K562 (cell line): ENCODE measurements at regions not wholly inside any gene's neighbourhood (a gene's known extent, or its start where the extent isn't known, plus 50 kb on each side); places are given as distances from the start of the nearest gene placed in this dataset.

Source experiments
- ATAC-seq: fragments of 200-7000 bp; cut with Tn5 transposase; 3 replicates; pipeline ENCODE4 v1.9.1; 2020; ENCODE audit warnings: moderate library complexity
- BruUV-seq: library from RNA; stranded (reverse); fragments of 400-500 nt; replicated peaks from 2 replicates; lab custom pipeline; 2021; lab: Mats Ljungman, UMichigan
- CTCF ChIA-PET: fragments of 300-600 bp; formaldehyde crosslinking; extraction: SDS; loops from one replicate; lab custom pipeline; 2021; ENCODE audit warnings: low intra/inter-chr PET ratio; lab: Yijun Ruan, JAX
- POLR2A ChIA-PET: fragments of 300-600, 350-650 bp; sonication (Branson Sonifier 250); formaldehyde crosslinking; extraction: SDS; loops from one replicate; lab custom pipeline; 2021; ENCODE audit warnings: antibody characterized with exemption, inconsistent platforms; lab: Yijun Ruan, JAX
- DNase-seq, 4 experiments: peaks; one replicate each; pipeline versions ENCODE4 v3.0.0 to v3.0.0-alpha.2; 2011 to 2018; ENCODE audit warnings: low spot score in 3 of 4, mixed read lengths in 3 of 4; ENCODE audit errors: extremely low read depth in 1 of 4
- FAIRE-seq: peaks from 2 replicates; lab custom pipeline; 2011; peaks lifted over from hg19 to GRCh38; lab: Jason Lieb, UNC
- H2AFZ ChIP-seq: 2 replicates; pipeline ENCODE4 v1.6.0; 2011; ENCODE audit warnings: low read depth, low read length, control low read depth, inconsistent platforms
- H3K27ac ChIP-seq: fragments of 200-600 bp; 3 replicates; pipeline ENCODE4 v1.8.0; 2011; ENCODE audit warnings: low read depth, mild to moderate bottlenecking, control low read depth, inconsistent platforms, low read length, moderate library complexity, mixed read lengths; ENCODE audit errors: extremely low read depth
- H3K27me3 ChIP-seq, 2 experiments: fragments of 300-600 bp in 1 of 2; 2 replicates in 1 of 2; 3 replicates in 1 of 2; pipeline versions ENCODE4 v1.6.0 to v1.8.0; 2011; ENCODE audit warnings: inconsistent platforms in 2 of 2, low read length in 2 of 2, mild to moderate bottlenecking in 1 of 2, mixed read lengths in 1 of 2, moderate library complexity in 1 of 2; ENCODE audit not compliant: control insufficient read depth in 2 of 2, insufficient read depth in 2 of 2
- H3K36me3 ChIP-seq: fragments of 300-600 bp; 3 replicates; pipeline ENCODE4 v1.8.0; 2011; ENCODE audit warnings: mild to moderate bottlenecking, low read length, inconsistent platforms; ENCODE audit not compliant: control insufficient read depth, insufficient read depth
- H3K4me1 ChIP-seq, 2 experiments: fragments of 200-600 bp in 1 of 2; replicated peaks in 1 of 2; 2 replicates in 1 of 2; 3 replicates in 1 of 2; pipeline versions ENCODE4 v1.5.1 to v1.8.0; 2011; ENCODE audit warnings: inconsistent platforms in 2 of 2, low read length in 2 of 2, mild to moderate bottlenecking in 1 of 2, mixed read lengths in 1 of 2, moderate library complexity in 1 of 2; ENCODE audit not compliant: control insufficient read depth in 2 of 2, insufficient read depth in 2 of 2
- H3K4me2 ChIP-seq: 2 replicates; pipeline ENCODE4 v1.6.1; 2011; ENCODE audit warnings: low read length, control low read depth, inconsistent platforms, mixed read lengths; ENCODE audit not compliant: insufficient read depth
- H3K4me3 ChIP-seq: fragments of 200-600 bp; sonication (generic), shearing (Covaris generic); 2 replicates; pipeline ENCODE4 v1.5.1; 2016; ENCODE audit warnings: control low read depth, inconsistent platforms
- H3K79me2 ChIP-seq: fragments of 200-600 bp; 3 replicates; pipeline ENCODE4 v1.8.0; 2011; ENCODE audit warnings: low read length, inconsistent platforms; ENCODE audit not compliant: control insufficient read depth, insufficient read depth
- H3K9ac ChIP-seq, 2 experiments: 2 replicates each; pipeline versions ENCODE4 v1.6.0 to v1.6.1; 2011; ENCODE audit warnings: low read depth in 2 of 2, low read length in 2 of 2, control low read depth in 1 of 2, inconsistent platforms in 1 of 2, mild to moderate bottlenecking in 1 of 2, mixed read lengths in 1 of 2; ENCODE audit not compliant: insufficient read depth in 1 of 2
- H3K9me1 ChIP-seq: one replicate; pipeline ENCODE4 v1.6.0; 2011; ENCODE audit warnings: inconsistent platforms, mild to moderate bottlenecking, low read length, moderate library complexity; ENCODE audit not compliant: control insufficient read depth, insufficient read depth
- H3K9me3 ChIP-seq: replicated peaks from 2 replicates; pipeline ENCODE4 v1.5.1; 2011; ENCODE audit warnings: low read depth, low read length, inconsistent platforms; ENCODE audit not compliant: control insufficient read depth, insufficient read depth
- H4K20me1 ChIP-seq: replicated peaks from 2 replicates; pipeline ENCODE4 v1.6.1; 2011; ENCODE audit warnings: low read length, inconsistent platforms, mixed read lengths; ENCODE audit not compliant: control insufficient read depth, insufficient read depth
- FOSL1 ChIP-seq: fragments of 200-800 bp; sonication (Bioruptor generic); conservative IDR thresholded peaks from 2 replicates; pipeline ENCODE4 v1.6.1; 2016; ENCODE audit warnings: missing genetic modification characterization, missing compliant biosample characterization
- WGBS: fragments of 100-300 bp; shearing (Covaris generic); methylation state at CpG from one replicate; pipeline ENCODE4 v1.1.6; 2016; ENCODE audit warnings: low coverage, mixed read lengths; ENCODE audit not compliant: insufficient coverage; ENCODE audit errors: missing lambda C conversion rate; 5-methylcytosine and 5-hydroxymethylcytosine counted together
- in situ Hi-C: fragments of 300-500 bp; cut with MboI; formaldehyde crosslinking; loops from 4 replicates; pipeline ENCODE4 v1.15.0; 2018; ENCODE audit warnings: inconsistent platforms, mixed read lengths
- intact Hi-C: fragments of 100-400 bp; cut with micrococcal nuclease; formaldehyde crosslinking; loops from 2 replicates; pipeline ENCODE4 v1.14.2; 2022
- TF ChIP-seq, protein P1 (sequence below): fragments of 200-600 bp; sonication (generic); IDR thresholded peaks from one replicate; pipeline ENCODE4 v1.6.1; 2012; ENCODE audit warnings: mild to moderate bottlenecking, low read depth, low read length, inconsistent platforms

DNA sequence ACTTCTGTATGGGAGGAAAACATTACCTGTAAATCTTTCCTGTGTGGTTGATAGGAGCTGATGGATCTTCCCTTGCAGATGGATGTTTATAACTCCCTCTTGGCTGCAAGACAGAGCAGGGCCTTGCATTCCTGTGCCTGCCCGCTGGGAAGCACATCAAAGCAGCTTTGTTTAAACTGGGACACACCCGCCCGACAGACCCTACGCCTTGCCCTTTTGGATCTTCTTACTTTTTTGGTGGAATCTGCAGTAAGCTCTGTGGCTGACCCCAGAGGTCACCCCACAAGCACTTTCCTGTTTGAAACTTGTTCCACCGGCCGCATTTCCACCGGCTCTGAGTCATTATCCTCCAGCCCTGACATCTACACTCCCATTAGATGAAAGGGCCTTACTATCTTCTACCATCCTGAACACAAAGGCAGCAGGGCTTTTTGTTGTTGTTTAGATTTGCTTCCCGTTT, 244.1 kb upstream of the STT3B start:
- Histone ChIP-seq H3K4me3 (no peak overlapping the region), H3K9me3 (no peaks in the 10 kb centered on the region), H3K27ac (no peak overlapping the region), H2AFZ (no peak overlapping the region), H3K4me1 (no peaks in the 10 kb centered on the region)
- no TSS peak for BruUV-seq
- in situ Hi-C loops (no loop called here), intact Hi-C loops (no loop called here)
- 2% methylated on average over 8 of the region's 8 CpGs for WGBS
- POLR2A ChIA-PET: no interaction called here
- FAIRE-seq: no peak
- TF ChIP-seq, protein P1, sequence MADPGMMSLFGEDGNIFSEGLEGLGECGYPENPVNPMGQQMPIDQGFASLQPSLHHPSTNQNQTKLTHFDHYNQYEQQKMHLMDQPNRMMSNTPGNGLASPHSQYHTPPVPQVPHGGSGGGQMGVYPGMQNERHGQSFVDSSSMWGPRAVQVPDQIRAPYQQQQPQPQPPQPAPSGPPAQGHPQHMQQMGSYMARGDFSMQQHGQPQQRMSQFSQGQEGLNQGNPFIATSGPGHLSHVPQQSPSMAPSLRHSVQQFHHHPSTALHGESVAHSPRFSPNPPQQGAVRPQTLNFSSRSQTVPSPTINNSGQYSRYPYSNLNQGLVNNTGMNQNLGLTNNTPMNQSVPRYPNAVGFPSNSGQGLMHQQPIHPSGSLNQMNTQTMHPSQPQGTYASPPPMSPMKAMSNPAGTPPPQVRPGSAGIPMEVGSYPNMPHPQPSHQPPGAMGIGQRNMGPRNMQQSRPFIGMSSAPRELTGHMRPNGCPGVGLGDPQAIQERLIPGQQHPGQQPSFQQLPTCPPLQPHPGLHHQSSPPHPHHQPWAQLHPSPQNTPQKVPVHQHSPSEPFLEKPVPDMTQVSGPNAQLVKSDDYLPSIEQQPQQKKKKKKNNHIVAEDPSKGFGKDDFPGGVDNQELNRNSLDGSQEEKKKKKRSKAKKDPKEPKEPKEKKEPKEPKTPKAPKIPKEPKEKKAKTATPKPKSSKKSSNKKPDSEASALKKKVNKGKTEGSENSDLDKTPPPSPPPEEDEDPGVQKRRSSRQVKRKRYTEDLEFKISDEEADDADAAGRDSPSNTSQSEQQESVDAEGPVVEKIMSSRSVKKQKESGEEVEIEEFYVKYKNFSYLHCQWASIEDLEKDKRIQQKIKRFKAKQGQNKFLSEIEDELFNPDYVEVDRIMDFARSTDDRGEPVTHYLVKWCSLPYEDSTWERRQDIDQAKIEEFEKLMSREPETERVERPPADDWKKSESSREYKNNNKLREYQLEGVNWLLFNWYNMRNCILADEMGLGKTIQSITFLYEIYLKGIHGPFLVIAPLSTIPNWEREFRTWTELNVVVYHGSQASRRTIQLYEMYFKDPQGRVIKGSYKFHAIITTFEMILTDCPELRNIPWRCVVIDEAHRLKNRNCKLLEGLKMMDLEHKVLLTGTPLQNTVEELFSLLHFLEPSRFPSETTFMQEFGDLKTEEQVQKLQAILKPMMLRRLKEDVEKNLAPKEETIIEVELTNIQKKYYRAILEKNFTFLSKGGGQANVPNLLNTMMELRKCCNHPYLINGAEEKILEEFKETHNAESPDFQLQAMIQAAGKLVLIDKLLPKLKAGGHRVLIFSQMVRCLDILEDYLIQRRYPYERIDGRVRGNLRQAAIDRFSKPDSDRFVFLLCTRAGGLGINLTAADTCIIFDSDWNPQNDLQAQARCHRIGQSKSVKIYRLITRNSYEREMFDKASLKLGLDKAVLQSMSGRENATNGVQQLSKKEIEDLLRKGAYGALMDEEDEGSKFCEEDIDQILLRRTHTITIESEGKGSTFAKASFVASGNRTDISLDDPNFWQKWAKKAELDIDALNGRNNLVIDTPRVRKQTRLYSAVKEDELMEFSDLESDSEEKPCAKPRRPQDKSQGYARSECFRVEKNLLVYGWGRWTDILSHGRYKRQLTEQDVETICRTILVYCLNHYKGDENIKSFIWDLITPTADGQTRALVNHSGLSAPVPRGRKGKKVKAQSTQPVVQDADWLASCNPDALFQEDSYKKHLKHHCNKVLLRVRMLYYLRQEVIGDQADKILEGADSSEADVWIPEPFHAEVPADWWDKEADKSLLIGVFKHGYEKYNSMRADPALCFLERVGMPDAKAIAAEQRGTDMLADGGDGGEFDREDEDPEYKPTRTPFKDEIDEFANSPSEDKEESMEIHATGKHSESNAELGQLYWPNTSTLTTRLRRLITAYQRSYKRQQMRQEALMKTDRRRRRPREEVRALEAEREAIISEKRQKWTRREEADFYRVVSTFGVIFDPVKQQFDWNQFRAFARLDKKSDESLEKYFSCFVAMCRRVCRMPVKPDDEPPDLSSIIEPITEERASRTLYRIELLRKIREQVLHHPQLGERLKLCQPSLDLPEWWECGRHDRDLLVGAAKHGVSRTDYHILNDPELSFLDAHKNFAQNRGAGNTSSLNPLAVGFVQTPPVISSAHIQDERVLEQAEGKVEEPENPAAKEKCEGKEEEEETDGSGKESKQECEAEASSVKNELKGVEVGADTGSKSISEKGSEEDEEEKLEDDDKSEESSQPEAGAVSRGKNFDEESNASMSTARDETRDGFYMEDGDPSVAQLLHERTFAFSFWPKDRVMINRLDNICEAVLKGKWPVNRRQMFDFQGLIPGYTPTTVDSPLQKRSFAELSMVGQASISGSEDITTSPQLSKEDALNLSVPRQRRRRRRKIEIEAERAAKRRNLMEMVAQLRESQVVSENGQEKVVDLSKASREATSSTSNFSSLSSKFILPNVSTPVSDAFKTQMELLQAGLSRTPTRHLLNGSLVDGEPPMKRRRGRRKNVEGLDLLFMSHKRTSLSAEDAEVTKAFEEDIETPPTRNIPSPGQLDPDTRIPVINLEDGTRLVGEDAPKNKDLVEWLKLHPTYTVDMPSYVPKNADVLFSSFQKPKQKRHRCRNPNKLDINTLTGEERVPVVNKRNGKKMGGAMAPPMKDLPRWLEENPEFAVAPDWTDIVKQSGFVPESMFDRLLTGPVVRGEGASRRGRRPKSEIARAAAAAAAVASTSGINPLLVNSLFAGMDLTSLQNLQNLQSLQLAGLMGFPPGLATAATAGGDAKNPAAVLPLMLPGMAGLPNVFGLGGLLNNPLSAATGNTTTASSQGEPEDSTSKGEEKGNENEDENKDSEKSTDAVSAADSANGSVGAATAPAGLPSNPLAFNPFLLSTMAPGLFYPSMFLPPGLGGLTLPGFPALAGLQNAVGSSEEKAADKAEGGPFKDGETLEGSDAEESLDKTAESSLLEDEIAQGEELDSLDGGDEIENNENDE: no peak
- peak; percentile 47 for TF ChIP-seq FOSL1 (tag)
- TF ChIP-seq, all 486 proteins: peak for 1
- no peak overlapping the region for H3K4me2 ChIP-seq
- CTCF ChIA-PET: no interaction called here
- no peaks in the 10 kb centered on the region for H3K36me3 ChIP-seq
- no peaks in the 10 kb centered on the region for H3K79me2 ChIP-seq
- H3K27me3 ChIP-seq: no peaks in the 10 kb centered on the region
- no peaks in the 10 kb centered on the region for H4K20me1 ChIP-seq
- H3K9me1 ChIP-seq: no peaks in the 10 kb centered on the region
- no peak overlapping the region for H3K9ac ChIP-seq
- ATAC-seq (peak; percentile 53), DNase-seq (peak in 1 of 4 experiments; percentile 44)
